ENCODE measurements at regions not wholly inside any gene's neighbourhood (a gene's known extent, or its start where the extent isn't known, plus 50 kb on each side); places are given as distances from the start of the nearest gene placed in this dataset.

GRCh38 chr1:224846119-224846907 lies 83.2 kb upstream of the DNAH14 start:
- FAIRE-seq: no peak
- TF ChIP-seq, protein P1, sequence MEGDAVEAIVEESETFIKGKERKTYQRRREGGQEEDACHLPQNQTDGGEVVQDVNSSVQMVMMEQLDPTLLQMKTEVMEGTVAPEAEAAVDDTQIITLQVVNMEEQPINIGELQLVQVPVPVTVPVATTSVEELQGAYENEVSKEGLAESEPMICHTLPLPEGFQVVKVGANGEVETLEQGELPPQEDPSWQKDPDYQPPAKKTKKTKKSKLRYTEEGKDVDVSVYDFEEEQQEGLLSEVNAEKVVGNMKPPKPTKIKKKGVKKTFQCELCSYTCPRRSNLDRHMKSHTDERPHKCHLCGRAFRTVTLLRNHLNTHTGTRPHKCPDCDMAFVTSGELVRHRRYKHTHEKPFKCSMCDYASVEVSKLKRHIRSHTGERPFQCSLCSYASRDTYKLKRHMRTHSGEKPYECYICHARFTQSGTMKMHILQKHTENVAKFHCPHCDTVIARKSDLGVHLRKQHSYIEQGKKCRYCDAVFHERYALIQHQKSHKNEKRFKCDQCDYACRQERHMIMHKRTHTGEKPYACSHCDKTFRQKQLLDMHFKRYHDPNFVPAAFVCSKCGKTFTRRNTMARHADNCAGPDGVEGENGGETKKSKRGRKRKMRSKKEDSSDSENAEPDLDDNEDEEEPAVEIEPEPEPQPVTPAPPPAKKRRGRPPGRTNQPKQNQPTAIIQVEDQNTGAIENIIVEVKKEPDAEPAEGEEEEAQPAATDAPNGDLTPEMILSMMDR (IDR thresholded peaks at IDR 0.05; ENCODE audit: insufficient read depth, missing control alignments): no peak
- DNase-seq (ENCODE audit: insufficient read length, low spot score): no peak

DNA sequence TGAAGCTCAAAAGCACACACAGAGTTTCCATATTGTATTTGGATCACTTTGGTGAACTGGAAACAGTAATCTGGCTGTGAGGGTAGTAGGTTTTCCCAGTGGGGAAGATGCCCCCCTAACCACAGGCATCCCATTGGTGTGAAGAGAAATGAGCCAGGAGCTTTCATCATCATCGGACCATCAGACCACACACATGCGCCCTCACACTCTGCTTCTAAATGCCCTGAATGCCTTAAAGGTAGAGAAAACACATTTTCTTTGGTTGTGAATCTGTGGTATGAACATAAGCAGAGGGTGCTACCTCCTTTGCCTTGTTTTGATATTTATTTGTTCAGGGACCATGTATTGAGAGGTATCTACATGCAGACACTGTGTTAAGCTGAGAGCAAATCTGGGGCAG lies 79.0 kb upstream of the DNAH14 start:
- TF ChIP-seq, protein P1 (IDR thresholded peaks at IDR 0.05; ENCODE audit: insufficient read depth, missing control alignments): no peak
- FAIRE-seq (no peak), DNase-seq (ENCODE audit: insufficient read length, low spot score) (no peak)

DNA sequence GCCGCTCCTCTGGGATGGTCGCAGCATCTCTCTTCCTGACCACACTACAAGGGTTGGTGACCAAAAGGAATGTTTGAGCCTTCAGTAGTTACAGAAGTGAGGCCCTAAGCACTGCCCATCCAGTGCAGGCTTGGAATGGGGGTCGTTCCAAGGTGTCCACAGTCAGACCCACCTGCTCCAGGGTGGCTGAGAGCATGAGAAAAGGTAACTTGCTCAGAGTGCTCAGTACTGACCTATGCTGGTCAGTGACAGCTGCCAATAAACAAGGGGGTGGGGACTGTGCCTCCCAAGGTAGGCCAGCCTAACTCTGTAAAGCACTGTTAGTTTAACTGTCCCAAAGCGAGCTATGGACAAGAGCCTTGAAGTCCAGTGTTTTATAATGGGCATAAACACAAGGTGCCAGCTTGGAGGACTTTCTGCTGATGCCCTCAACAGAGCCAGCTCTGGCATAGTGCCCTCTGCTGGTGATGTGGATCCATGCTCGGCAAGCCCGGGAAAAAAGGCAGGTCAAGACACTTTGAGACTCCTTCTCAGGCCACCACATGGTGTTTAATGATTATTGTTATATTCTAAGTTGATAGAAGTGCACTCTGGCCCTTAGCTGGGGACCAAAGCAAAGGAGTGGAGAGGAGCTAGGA lies 78.1 kb upstream of the DNAH14 start:
- TF ChIP-seq, protein P1 (IDR thresholded peaks at IDR 0.05; ENCODE audit: insufficient read depth, missing control alignments): peak; percentile 85
- no peak for FAIRE-seq
- no peak for DNase-seq (ENCODE audit: insufficient read length, low spot score)

DNA sequence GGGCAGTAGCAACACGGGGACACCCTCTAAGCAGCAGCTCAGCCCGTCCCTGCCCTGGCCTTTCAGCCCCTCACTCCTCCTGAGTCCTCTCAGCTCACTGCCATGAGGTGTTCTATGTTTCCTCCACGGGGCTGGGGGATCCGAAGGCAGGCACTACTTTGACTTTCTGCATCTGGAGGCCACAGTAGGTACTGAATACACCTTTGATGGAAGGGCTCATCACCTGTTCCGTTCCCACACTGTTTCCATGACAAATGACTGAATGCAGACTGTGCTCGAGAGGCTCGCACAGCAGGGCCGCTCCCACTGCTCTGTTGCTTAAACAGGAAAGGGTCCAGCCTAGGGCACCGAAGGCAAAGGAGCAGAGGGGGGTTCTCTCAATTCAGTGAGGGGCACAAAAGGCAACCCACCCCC lies 77.6 kb upstream of the DNAH14 start:
- no peak for FAIRE-seq
- no peak for DNase-seq (ENCODE audit: insufficient read length, low spot score)
- TF ChIP-seq, protein P1 (IDR thresholded peaks at IDR 0.05; ENCODE audit: insufficient read depth, missing control alignments): no peak

- TF ChIP-seq, protein P1 (IDR thresholded peaks at IDR 0.05; ENCODE audit: insufficient read depth, missing control alignments): peak; percentile 79
- DNase-seq (ENCODE audit: insufficient read length, low spot score): peak; percentile 24
- FAIRE-seq: no peak
These were observed 76.4 kb upstream of the DNAH14 start for GRCh38 chr1:224852901-224853568.

- FAIRE-seq (no peak), DNase-seq (ENCODE audit: insufficient read length, low spot score) (no peak)
These were observed 72.5 kb upstream of the DNAH14 start for GRCh38 chr1:224856973-224857372.

More at GRCh38 chr1:224856973-224857372, 72.5 kb upstream of the DNAH14 start:
- TF ChIP-seq, protein P1 (IDR thresholded peaks at IDR 0.05; ENCODE audit: insufficient read depth, missing control alignments): no peak

All from D721Med (cell line).